Psoas muscle (tissue), 7 donors: ENCODE measurements at regions not wholly inside any gene's neighbourhood (a gene's known extent, or its start where the extent isn't known, plus 50 kb on each side); places are given as distances from the start of the nearest gene placed in this dataset.

ENCODE experiments used
- ATAC-seq, 4 donors: fragments of 200-7000 bp; cut with Tn5 transposase; one replicate each; pipeline ENCODE4 v1.9.1; 2020; ENCODE audit warnings: moderate library complexity in 3 of 4, mild to moderate bottlenecking in 2 of 4
- DNase-seq, 2 donors: peaks; one replicate each; pipeline ENCODE4 v3.0.0-alpha.2; 2020
- H3K27ac ChIP-seq: fragments of 200-600 bp; one replicate; pipeline ENCODE4 v1.8.0; 2022
- H3K27me3 ChIP-seq, 3 donors: fragments of 200-600 bp in 1 of 3; one replicate each; pipeline versions ENCODE4 v1.6.1 to v1.8.0; 2013 to 2022; ENCODE audit warnings: low read length in 2 of 3, mild to moderate bottlenecking in 2 of 3, moderate library complexity in 1 of 3; ENCODE audit not compliant: insufficient read depth in 3 of 3
- H3K36me3 ChIP-seq, 2 donors: fragments of 200-600 bp in 1 of 2; one replicate each; pipeline versions ENCODE4 v1.6.1 to v1.8.0; 2013 to 2022; ENCODE audit warnings: low read depth in 1 of 2, mild to moderate bottlenecking in 1 of 2, moderate library complexity in 1 of 2; ENCODE audit not compliant: insufficient read depth in 1 of 2
- H3K4me1 ChIP-seq: fragments of 200-600 bp; one replicate; pipeline ENCODE4 v1.8.0; 2022
- H3K4me3 ChIP-seq: fragments of 200-600 bp; one replicate; pipeline ENCODE4 v1.8.0; 2022; ENCODE audit warnings: mild to moderate bottlenecking
- H3K9me3 ChIP-seq: fragments of 200-600 bp; one replicate; pipeline ENCODE4 v1.8.0; 2022
- CTCF ChIP-seq: fragments of 200-600 bp; IDR thresholded peaks from one replicate; pipeline ENCODE4 v1.8.0; 2022; ENCODE audit warnings: antibody characterized with exemption
- WGBS, 3 donors: extraction: QIAGEN DNeasy Blood & Tissue Kit; methylation state at CpG; one replicate each; pipeline versions ENCODE4 v1.1.6 to v1.1.7; 2013; 5-methylcytosine and 5-hydroxymethylcytosine counted together
- intact Hi-C, 2 donors: fragments of 100-400 bp; cut with DNase I; formaldehyde crosslinking; loops; one replicate each; pipeline versions ENCODE4 v1.11.0 to v1.14.2; 2022
- donor health status: healthy with polysubstance abuse.
- donor health status: DM: no; HTN: no; CAD: no; lungs with moderate emphysema.
- donor health status: Bipolar disorder and iron deficiency.
- donor health status: healthy.
- donor health status: DM: yes; HTN: yes; CAD: no.
- donor health status: DM: no; HTN: no; CAD: no.
- donor health status: DM: yes; HTN: yes; CAD: no.

- Histone ChIP-seq H3K4me3 (no peak overlapping the region), H3K27ac (no peak overlapping the region), H3K36me3 (no peaks in the 10 kb centered on the region), H3K27me3 (peaks cover 0 to 17% (median 6%) of the 10 kb centered on the region in 3 donors), H3K4me1 (no peaks in the 10 kb centered on the region), H3K9me3 (no peaks in the 10 kb centered on the region)
- DNase-seq (no peak), ATAC-seq (no peak)
- no peak for TF ChIP-seq CTCF
- 27 to 52% (median 29%) methylated on average over 4 of the region's 4 CpGs for WGBS, 3 donors
- intact Hi-C loops: no loop called here
Observed at GRCh38 chr1:29967261-29967660, 730.9 kb downstream of the PTPRU start.

- Histone ChIP-seq H3K36me3 (no peaks in the 10 kb centered on the region), H3K4me1 (no peaks in the 10 kb centered on the region), H3K27me3 (peaks cover 0 to 18% (median 8%) of the 10 kb centered on the region in 3 donors), H3K4me3 (no peak overlapping the region), H3K27ac (no peak overlapping the region), H3K9me3 (no peaks in the 10 kb centered on the region)
- DNase-seq: no peak
- ATAC-seq: no peak
- intact Hi-C loops: no loop called here
- TF ChIP-seq CTCF: no peak
- 8 to 37% (median 23%) methylated on average over 2 of the region's 2 CpGs for whole genome bisulfite sequencing, 3 donors
Observed at GRCh38 chr1:29966526-29967045, 730.3 kb downstream of the PTPRU start.

GRCh38 chr1:29964718-29965533 is 728.6 kb downstream of the PTPRU start:
- ATAC-seq (no peak), DNase-seq (no peak)
- Histone ChIP-seq H3K27me3 (peaks cover 0 to 27% (median 10%) of the 10 kb centered on the region in 3 donors), H3K4me3 (no peak overlapping the region), H3K9me3 (no peaks in the 10 kb centered on the region), H3K4me1 (no peaks in the 10 kb centered on the region), H3K27ac (no peak overlapping the region), H3K36me3 (no peaks in the 10 kb centered on the region)
- TF ChIP-seq CTCF: no peak
- 59 to 61% (median 60%) methylated on average over 17 to 18 of the region's 18 CpGs for WGBS, 3 donors
- intact Hi-C loops: no loop called here

- intact Hi-C loops: no loop called here
- H3K9me3 ChIP-seq: no peaks in the 10 kb centered on the region
- TF ChIP-seq CTCF: no peak
- 75 to 79% (median 77%) methylated on average over 7 of the region's 7 CpGs for WGBS, 3 donors
- ATAC-seq (no peak), DNase-seq (no peak)
- peaks cover 0 to 25% (median 10%) of the 10 kb centered on the region in 3 donors for H3K27me3 ChIP-seq
- no peaks in the 10 kb centered on the region for H3K4me1 ChIP-seq
- no peak overlapping the region for H3K27ac ChIP-seq
- H3K4me3 ChIP-seq: no peak overlapping the region
- no peaks in the 10 kb centered on the region for H3K36me3 ChIP-seq
Observed at GRCh38 chr1:29963946-29964345, 727.6 kb downstream of the PTPRU start.
